ENCODE measurements at regions not wholly inside any gene's neighbourhood (a gene's known extent, or its start where the extent isn't known, plus 50 kb on each side); places are given as distances from the start of the nearest gene placed in this dataset.
A peak's percentile ranks its signal among the peaks of the same experiment; 100 is the strongest.

DNA sequence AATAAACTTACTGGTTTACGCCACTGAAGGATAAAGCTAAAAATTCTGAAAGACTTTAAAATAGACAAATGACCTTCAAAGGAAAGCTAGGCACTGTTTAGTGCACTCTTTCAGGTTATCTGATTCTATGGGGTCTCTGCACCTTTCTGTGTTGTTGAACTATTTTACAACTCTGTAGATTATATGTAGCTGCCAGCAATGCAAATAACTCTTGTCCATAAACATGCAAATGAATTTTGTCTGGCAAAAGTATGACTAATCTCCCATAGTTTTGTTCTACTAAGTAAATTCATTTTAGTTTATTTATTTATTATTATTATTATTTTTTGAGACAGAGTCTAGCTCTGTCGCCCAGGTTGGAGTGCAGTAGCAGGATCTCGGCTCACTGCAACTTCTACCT is 266.3 kb upstream of the CCDC196 start:
- TF ChIP-seq, protein P1, sequence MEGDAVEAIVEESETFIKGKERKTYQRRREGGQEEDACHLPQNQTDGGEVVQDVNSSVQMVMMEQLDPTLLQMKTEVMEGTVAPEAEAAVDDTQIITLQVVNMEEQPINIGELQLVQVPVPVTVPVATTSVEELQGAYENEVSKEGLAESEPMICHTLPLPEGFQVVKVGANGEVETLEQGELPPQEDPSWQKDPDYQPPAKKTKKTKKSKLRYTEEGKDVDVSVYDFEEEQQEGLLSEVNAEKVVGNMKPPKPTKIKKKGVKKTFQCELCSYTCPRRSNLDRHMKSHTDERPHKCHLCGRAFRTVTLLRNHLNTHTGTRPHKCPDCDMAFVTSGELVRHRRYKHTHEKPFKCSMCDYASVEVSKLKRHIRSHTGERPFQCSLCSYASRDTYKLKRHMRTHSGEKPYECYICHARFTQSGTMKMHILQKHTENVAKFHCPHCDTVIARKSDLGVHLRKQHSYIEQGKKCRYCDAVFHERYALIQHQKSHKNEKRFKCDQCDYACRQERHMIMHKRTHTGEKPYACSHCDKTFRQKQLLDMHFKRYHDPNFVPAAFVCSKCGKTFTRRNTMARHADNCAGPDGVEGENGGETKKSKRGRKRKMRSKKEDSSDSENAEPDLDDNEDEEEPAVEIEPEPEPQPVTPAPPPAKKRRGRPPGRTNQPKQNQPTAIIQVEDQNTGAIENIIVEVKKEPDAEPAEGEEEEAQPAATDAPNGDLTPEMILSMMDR (IDR thresholded peaks at IDR 0.05; ENCODE audit: control extremely low read depth, extremely low read depth, low read depth, missing control alignments), result no peak
- CTCF ChIA-PET, result no interaction called here
- DNase-seq (ENCODE audit: extremely low spot score), result no peak
- POLR2A ChIA-PET, result no interaction called here

DNA sequence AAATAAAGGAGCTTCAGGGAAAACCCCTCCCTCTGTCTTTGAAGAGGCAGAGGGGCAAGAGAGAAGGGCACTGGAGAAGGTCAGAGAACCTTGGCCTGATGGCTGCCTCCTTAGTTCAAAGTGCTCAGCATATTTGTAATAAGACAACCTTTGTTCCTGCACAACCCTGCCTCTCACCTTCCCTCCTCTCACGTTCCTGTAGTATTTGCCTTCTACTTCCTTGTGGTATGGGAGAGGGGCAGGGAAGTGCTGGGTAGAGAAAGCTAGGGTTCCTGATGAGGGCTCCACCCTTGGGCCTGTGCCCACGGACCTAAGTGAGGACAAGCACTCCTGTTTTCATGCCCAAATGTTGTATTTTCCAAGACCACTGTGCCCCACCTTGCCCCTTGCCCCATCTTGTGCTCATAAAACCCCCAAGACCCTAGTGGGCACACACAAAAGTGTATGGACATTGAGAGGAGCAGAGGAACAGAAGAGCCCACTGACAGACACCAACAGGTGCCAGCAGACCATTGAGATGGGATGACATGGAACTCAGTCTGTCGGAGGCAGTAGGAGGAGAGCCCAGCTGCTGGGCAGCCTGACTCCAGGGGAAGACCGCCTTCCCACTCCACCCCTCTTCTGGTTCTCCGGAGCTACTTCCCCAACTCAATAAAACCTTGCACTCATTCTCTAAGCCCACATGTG is 261.5 kb upstream of the CCDC196 start:
- TF ChIP-seq, protein P1 (IDR thresholded peaks at IDR 0.05; ENCODE audit: control extremely low read depth, extremely low read depth, low read depth, missing control alignments), result no peak
- DNase-seq (ENCODE audit: extremely low spot score), result no peak
- ChIA-PET CTCF (interaction anchor here (1.5 kb wide), 1 partner anchor 23 kb away, joined by 3 read pairs; no protein-coding TSS in a partner anchor), POLR2A (no interaction called here)

DNA sequence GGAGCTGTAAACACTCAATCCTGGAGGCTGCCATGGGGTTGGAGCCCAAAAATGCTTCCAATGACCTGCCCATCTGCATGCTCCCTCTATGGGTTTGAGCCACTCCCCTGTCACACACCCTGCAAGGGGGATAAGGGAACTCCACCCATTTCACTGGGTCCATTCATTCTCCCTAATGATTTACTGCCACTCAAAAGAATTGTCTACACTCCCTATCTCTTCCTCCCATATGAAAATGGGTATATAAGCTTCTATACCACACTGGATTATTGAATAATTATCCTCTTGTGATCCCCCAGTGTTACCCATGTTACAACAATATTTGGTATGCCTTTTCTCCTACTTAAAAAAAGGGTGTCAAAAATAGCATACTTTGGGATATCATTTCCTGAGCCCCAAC is 260.8 kb upstream of the CCDC196 start:
- CTCF ChIA-PET, result interaction anchor here (1.5 kb wide), 1 partner anchor 24 kb away, joined by 3 read pairs; no protein-coding TSS in a partner anchor
- TF ChIP-seq, protein P1 (IDR thresholded peaks at IDR 0.05; ENCODE audit: control extremely low read depth, extremely low read depth, low read depth, missing control alignments), result no peak
- DNase-seq (ENCODE audit: extremely low spot score), result no peak
- POLR2A ChIA-PET, result no interaction called here

DNA sequence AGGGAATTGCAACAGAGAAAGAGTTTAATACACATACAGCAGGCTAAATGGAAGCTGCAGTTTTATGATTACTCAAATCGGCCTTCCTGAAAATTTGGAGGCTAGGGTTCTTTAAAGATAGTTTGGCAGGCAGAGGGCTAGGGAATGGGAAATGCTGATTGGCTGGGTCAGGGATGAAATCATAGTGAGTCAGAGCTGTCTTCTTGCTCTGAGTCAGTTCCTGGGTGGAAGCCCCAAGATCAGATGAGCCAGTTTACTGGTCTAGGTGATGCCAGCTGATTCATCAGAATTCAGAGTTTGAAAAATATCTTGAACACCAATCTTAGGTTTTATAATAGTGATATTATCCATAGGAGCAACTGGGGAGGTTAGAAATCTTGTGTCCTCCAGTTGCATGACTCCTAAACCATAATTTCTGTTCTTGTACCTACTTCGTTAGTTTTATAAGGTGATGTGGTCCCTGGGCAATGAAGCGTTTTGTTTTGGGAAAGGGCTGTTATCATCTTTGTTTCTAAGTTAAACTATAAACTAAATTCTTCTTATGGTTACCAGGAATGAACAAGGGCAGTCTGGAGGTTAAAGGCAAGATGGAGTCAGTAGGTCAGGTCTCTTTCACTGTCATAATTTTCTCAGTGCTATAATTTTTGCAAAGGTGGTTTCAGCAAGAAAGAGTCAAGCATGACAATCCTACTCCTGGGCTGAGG is 257.8 kb upstream of the CCDC196 start:
- ChIA-PET POLR2A (no interaction called here), CTCF (interaction anchor here (0.9 to 1.3 kb wide), 2 partner anchors 14 to 30 kb away, joined by 3 read pairs; no protein-coding TSS in a partner anchor)
- no peak for DNase-seq (ENCODE audit: extremely low spot score)
- TF ChIP-seq, protein P1 (IDR thresholded peaks at IDR 0.05; ENCODE audit: control extremely low read depth, extremely low read depth, low read depth, missing control alignments), result no peak

DNA sequence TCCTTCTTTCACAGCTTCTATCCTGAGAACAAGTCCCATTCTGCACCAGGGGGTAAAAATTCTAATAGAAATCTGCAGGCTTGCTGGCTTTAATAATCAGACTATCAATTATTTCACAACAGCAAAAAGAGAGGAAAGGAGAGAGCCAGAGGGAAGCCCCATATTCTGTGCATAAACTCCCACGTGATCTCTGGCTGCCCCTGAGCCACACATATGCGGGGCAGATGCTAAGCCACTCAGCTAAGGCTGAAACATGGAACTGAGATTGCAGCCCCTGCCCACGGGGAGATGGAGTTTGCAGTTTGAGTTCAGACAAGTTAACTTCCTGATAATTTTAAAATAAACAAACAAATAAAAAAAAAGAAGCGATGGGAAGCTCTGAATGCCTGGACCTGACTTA is 254.4 kb upstream of the CCDC196 start:
- POLR2A ChIA-PET, result no interaction called here
- DNase-seq (ENCODE audit: extremely low spot score), result peak; percentile 9
- CTCF ChIA-PET, result interaction anchor here (0.7 kb wide), 1 partner anchor 12 kb away, joined by 3 read pairs; no protein-coding TSS in a partner anchor
- TF ChIP-seq, protein P1 (IDR thresholded peaks at IDR 0.05; ENCODE audit: control extremely low read depth, extremely low read depth, low read depth, missing control alignments), result no peak

DNA sequence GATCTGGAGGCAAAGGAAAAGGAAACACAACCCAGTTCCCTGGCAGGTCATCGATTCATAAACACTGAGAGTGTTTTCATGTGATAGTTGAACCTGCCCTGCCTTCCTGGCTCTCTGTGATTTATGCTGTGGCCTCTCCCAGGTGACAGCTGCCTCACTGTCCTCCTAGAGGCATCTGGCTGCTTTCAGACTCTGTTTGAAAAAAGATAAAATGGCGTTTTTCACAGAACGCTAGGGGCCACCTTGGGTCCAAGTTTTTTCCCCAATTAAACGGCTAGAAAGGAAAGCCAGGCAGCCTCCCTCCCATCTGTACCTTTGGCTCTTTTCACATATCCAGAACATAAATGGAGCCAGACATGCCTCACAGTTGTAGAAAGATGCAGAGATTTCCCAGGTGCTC is 252.6 kb upstream of the CCDC196 start:
- TF ChIP-seq, protein P1 (IDR thresholded peaks at IDR 0.05; ENCODE audit: control extremely low read depth, extremely low read depth, low read depth, missing control alignments), result no peak
- POLR2A ChIA-PET, result no interaction called here
- CTCF ChIA-PET, result interaction anchor here (1.7 kb wide), 1 partner anchor 273 kb away, joined by 5 read pairs; no protein-coding TSS in a partner anchor
- DNase-seq (ENCODE audit: extremely low spot score), result no peak
